B cell (primary cell): ENCODE measurements at regions not wholly inside any gene's neighbourhood (a gene's known extent, or its start where the extent isn't known, plus 50 kb on each side); places are given as distances from the start of the nearest gene placed in this dataset.

ENCODE experiments used
- ATAC-seq: fragments of 200-7000 bp; cut with Tn5 transposase; one replicate; pipeline ENCODE4 v1.10.0; 2021; ENCODE audit warnings: low read depth, mild to moderate bottlenecking, moderate number of reproducible peaks, moderate library complexity
- CTCF ChIA-PET: fragments of 350-600 bp; sonication (Branson Sonifier 250); formaldehyde crosslinking; loops from one replicate; lab custom pipeline; 2021; ENCODE audit warnings: antibody characterized with exemption, inconsistent platforms; lab: Charles Lee
- POLR2A ChIA-PET: fragments of 350-600 bp; sonication (Branson Sonifier 250); formaldehyde crosslinking; loops from one replicate; lab custom pipeline; 2021; ENCODE audit warnings: antibody characterized with exemption; lab: Charles Lee
- DNase-seq: peaks from one replicate; pipeline ENCODE4 v3.0.0; 2013
- H2AFZ ChIP-seq: 2 replicates; pipeline ENCODE4 v1.6.1; 2012; ENCODE audit warnings: mild to moderate bottlenecking, low read depth, low read length; ENCODE audit not compliant: insufficient read depth, poor library complexity, severe bottlenecking
- H3K27ac ChIP-seq, 2 donors: 1 replicate in 1 of 2; 2 replicates in 1 of 2; pipeline ENCODE4 v1.5.1; 2012 to 2013; ENCODE audit warnings: low read length in 2 of 2, mild to moderate bottlenecking in 2 of 2, moderate library complexity in 1 of 2
- H3K27me3 ChIP-seq, 4 experiments: fragments of 200-600 bp in 1 of 4; sonication (generic) in 1 of 4; replicated peaks in 1 of 4; 1 replicate in 2 of 4; 2 replicates in 2 of 4; pipeline versions ENCODE4 v1.6.1 to v1.7.0; 2013 to 2016; ENCODE audit warnings: low read length in 3 of 4, mild to moderate bottlenecking in 2 of 4, mixed read lengths in 1 of 4, moderate library complexity in 1 of 4; ENCODE audit not compliant: insufficient read depth in 4 of 4, control insufficient read depth in 3 of 4; ENCODE audit errors: control extremely low read depth in 1 of 4
- H3K36me3 ChIP-seq, 2 experiments: replicated peaks in 1 of 2; 1 replicate in 1 of 2; 2 replicates in 1 of 2; pipeline versions ENCODE4 v1.6.1 to v1.7.1; 2013; ENCODE audit warnings: low read length in 1 of 2; ENCODE audit not compliant: insufficient read depth in 2 of 2, control insufficient read depth in 1 of 2; ENCODE audit errors: control extremely low read depth in 1 of 2, extremely low read depth in 1 of 2
- H3K4me1 ChIP-seq, 2 donors: fragments of 200-600 bp in 1 of 2; sonication (generic) in 1 of 2; 1 replicate in 1 of 2; 2 replicates in 1 of 2; pipeline versions ENCODE4 v1.5.1 to v1.6.1; 2013 to 2017; ENCODE audit warnings: low read length in 2 of 2; ENCODE audit not compliant: control insufficient read depth in 2 of 2, insufficient read depth in 2 of 2
- H3K4me2 ChIP-seq: replicated peaks from 2 replicates; pipeline ENCODE3; 2012; ENCODE audit warnings: mild to moderate bottlenecking, low read depth, low read length; ENCODE audit not compliant: poor library complexity, severe bottlenecking
- H3K4me3 ChIP-seq, 5 experiments: fragments of 200-600 bp in 1 of 5; sonication (generic) in 1 of 5; 1 replicate in 3 of 5; 2 replicates in 2 of 5; pipeline versions ENCODE4 v1.5.1 to v1.7.0; 2011 to 2016; ENCODE audit warnings: low read length in 4 of 5, mild to moderate bottlenecking in 4 of 5, low read depth in 2 of 5, control low read depth in 1 of 5, moderate library complexity in 1 of 5; ENCODE audit not compliant: insufficient read depth in 1 of 5; ENCODE audit errors: control extremely low read depth in 1 of 5, extremely low read depth in 1 of 5
- H3K79me2 ChIP-seq: fragments of 200-600 bp; sonication (generic); one replicate; pipeline ENCODE4 v1.6.0; 2016; ENCODE audit warnings: low read length; ENCODE audit not compliant: control insufficient read depth, insufficient read depth
- H3K9ac ChIP-seq: fragments of 200-600 bp; sonication (generic); 2 replicates; pipeline ENCODE4 v1.6.1; 2017; ENCODE audit warnings: mild to moderate bottlenecking, low read length, moderate library complexity
- H3K9me3 ChIP-seq, 3 donors: one replicate each; pipeline versions ENCODE4 v1.6.1 to v1.7.1; 2013; ENCODE audit warnings: low read length in 2 of 3; ENCODE audit not compliant: control insufficient read depth in 2 of 3, insufficient read depth in 1 of 3; ENCODE audit errors: control extremely low read depth in 1 of 3
- H4K20me1 ChIP-seq: 2 replicates; pipeline ENCODE4 v1.6.0; 2012; ENCODE audit warnings: mild to moderate bottlenecking, low read length; ENCODE audit not compliant: insufficient read depth, control insufficient read depth, poor library complexity, severe bottlenecking
- H3K27ac Mint-ChIP-seq: one replicate; pipeline ENCODE4 v1.8.0; 2021; ENCODE audit warnings: mixed read lengths
- H3K27me3 Mint-ChIP-seq: one replicate; pipeline ENCODE4 v1.8.0; 2021; ENCODE audit warnings: mixed read lengths
- H3K4me1 Mint-ChIP-seq: one replicate; pipeline ENCODE4 v1.8.0; 2021; ENCODE audit warnings: mixed read lengths
- H3K4me3 Mint-ChIP-seq: one replicate; pipeline ENCODE4 v1.8.0; 2021; ENCODE audit warnings: mixed read lengths
- H3K9me3 Mint-ChIP-seq: one replicate; pipeline ENCODE4 v1.8.0; 2022; ENCODE audit warnings: mixed read lengths; ENCODE audit not compliant: insufficient read depth
- EZH2 ChIP-seq: IDR thresholded peaks from 2 replicates; pipeline ENCODE4 v1.6.1; 2012; ENCODE audit warnings: borderline replicate concordance, low read depth, mild to moderate bottlenecking, moderate library complexity, low read length; ENCODE audit not compliant: insufficient read depth, poor library complexity, severe bottlenecking
- WGBS: methylation state at CpG from one replicate; pipeline ENCODE4 v1.1.5; 2013; ENCODE audit warnings: missing lambda C conversion rate; ENCODE audit not compliant: insufficient coverage; 5-methylcytosine and 5-hydroxymethylcytosine counted together
- intact Hi-C: fragments of 100-400 bp; cut with micrococcal nuclease; formaldehyde crosslinking; loops from one replicate; pipeline ENCODE4 v1.10.0; 2022
- TF ChIP-seq, protein P1 (sequence below): fragments of 200-600 bp; IDR thresholded peaks from one replicate; pipeline ENCODE4 v1.8.0; 2022; ENCODE audit warnings: antibody characterized with exemption, mild to moderate bottlenecking

DNA sequence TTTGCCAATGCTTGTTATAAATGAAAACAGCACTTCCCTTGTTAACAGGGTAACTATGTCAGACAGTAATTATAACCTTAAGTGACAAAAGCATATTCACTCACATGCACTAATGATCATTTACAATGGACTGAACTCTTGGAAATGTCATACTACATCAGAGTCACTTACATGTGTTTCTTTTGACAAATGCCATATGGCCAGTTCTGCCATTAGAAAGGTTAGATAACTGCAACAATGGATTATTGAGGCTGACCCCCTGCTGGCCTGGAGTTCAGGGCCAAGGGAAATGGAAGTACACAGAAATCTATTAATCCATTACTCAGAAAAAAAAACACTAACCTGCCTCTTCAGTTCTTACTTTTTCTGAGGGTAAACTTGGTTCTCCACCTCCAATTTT lies 313.4 kb downstream of the CNTN3 start:
- CTCF ChIA-PET: no interaction called here
- TF ChIP-seq EZH2: no peak
- TF ChIP-seq, protein P1, sequence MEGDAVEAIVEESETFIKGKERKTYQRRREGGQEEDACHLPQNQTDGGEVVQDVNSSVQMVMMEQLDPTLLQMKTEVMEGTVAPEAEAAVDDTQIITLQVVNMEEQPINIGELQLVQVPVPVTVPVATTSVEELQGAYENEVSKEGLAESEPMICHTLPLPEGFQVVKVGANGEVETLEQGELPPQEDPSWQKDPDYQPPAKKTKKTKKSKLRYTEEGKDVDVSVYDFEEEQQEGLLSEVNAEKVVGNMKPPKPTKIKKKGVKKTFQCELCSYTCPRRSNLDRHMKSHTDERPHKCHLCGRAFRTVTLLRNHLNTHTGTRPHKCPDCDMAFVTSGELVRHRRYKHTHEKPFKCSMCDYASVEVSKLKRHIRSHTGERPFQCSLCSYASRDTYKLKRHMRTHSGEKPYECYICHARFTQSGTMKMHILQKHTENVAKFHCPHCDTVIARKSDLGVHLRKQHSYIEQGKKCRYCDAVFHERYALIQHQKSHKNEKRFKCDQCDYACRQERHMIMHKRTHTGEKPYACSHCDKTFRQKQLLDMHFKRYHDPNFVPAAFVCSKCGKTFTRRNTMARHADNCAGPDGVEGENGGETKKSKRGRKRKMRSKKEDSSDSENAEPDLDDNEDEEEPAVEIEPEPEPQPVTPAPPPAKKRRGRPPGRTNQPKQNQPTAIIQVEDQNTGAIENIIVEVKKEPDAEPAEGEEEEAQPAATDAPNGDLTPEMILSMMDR: no peak
- intact Hi-C loops: no loop called here

DNA sequence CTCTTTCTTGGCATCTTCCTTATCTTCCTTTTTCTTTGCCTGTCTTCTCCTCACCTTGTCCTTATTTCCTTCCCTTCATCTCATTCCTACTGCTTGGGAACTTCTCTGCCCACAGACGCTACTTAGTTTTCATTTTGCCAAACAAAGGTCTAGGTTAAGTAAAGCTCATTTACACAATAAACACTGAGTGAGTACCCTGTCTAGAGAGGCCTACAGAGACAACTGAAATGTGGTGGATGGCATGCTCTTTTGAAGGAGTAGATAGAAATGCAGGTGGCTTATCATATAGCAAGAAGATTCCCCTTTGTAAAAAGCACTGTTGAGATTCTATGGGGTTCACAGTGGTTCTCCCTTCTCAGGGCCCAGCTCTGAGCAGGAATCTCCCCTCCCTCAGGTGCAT lies 319.0 kb downstream of the CNTN3 start:
- Histone ChIP-seq H2AFZ (no peak overlapping the region), H3K27ac (no peak overlapping the region), H3K4me2 (no peak overlapping the region), H4K20me1 (no peaks in the 10 kb centered on the region), H3K9ac (no peak overlapping the region), H3K79me2 (no peaks in the 10 kb centered on the region), H3K36me3 (no peaks in the 10 kb centered on the region), H3K4me3 (no peak overlapping the region), H3K27me3 (no peaks in the 10 kb centered on the region), H3K9me3 (peaks cover 0 to 10% (median 0%) of the 10 kb centered on the region in 3 donors), H3K4me1 (no peaks in the 10 kb centered on the region)
- TF ChIP-seq, protein P1: no peak
- no peak for TF ChIP-seq EZH2
- WGBS: no CpG with 5 or more reads among the region's 1 CpG
- H3K27me3 Mint-ChIP-seq: no peaks in the 10 kb centered on the region
- ChIA-PET POLR2A (no interaction called here), CTCF (no interaction called here)
- no peaks in the 10 kb centered on the region for H3K4me1 Mint-ChIP-seq
- no peak overlapping the region for H3K27ac Mint-ChIP-seq
- ATAC-seq (no peak), DNase-seq (no peak)
- no peak overlapping the region for H3K4me3 Mint-ChIP-seq
- intact Hi-C loops: no loop called here
- H3K9me3 Mint-ChIP-seq: peaks cover 3% of the 10 kb centered on the region

More for the DNA sequence above, 313.4 kb downstream of the CNTN3 start:
- Histone ChIP-seq H2AFZ (no peak overlapping the region), H3K9me3 (peaks cover 0 to 2% (median 0%) of the 10 kb centered on the region in 3 donors), H3K4me3 (no peak overlapping the region), H3K36me3 (no peaks in the 10 kb centered on the region), H3K4me2 (no peak overlapping the region), H3K27ac (no peak overlapping the region), H3K4me1 (no peaks in the 10 kb centered on the region), H3K79me2 (no peaks in the 10 kb centered on the region), H3K9ac (no peak overlapping the region), H4K20me1 (no peaks in the 10 kb centered on the region), H3K27me3 (no peaks in the 10 kb centered on the region)
- no peak for ATAC-seq
- POLR2A ChIA-PET: no interaction called here
- Mint-ChIP-seq H3K4me3 (no peak overlapping the region), H3K4me1 (no peaks in the 10 kb centered on the region), H3K27me3 (no peaks in the 10 kb centered on the region), H3K27ac (no peak overlapping the region), H3K9me3 (no peaks in the 10 kb centered on the region)
- DNase-seq: no peak
